GM18868 (cell line): ENCODE measurements at regions not wholly inside any gene's neighbourhood (a gene's known extent, or its start where the extent isn't known, plus 50 kb on each side); places are given as distances from the start of the nearest gene placed in this dataset.

Source experiments
- ATAC-seq: cut with Tn5 transposase; IDR thresholded peaks from one replicate; pipeline ENCODE4 v1.9.1; 2021; ENCODE audit warnings: mild to moderate bottlenecking, moderate library complexity; ENCODE audit not compliant: unreplicated experiment

- no peak for ATAC-seq
Measured at GRCh38 chr22:48147404-48147803, 1385.0 kb downstream of the TBC1D22A start.

- no peak for ATAC-seq
Measured at GRCh38 chr22:48146426-48146825, 1384.0 kb downstream of the TBC1D22A start.

- no peak for ATAC-seq
Measured at GRCh38 chr22:48145738-48146137, 1383.3 kb downstream of the TBC1D22A start.

GRCh38 chr22:48144318-48144717, 1381.9 kb downstream of the TBC1D22A start:
- ATAC-seq = no peak

- no peak for ATAC-seq
Measured at GRCh38 chr22:48143856-48144255, 1381.4 kb downstream of the TBC1D22A start.

- no peak for ATAC-seq
Measured at GRCh38 chr22:48142388-48142787, 1379.9 kb downstream of the TBC1D22A start.

GRCh38 chr22:48141301-48141700, 1378.9 kb downstream of the TBC1D22A start:
- no peak for ATAC-seq

- no peak for ATAC-seq
Measured at GRCh38 chr22:48140261-48140813, 1377.9 kb downstream of the TBC1D22A start.

- ATAC-seq = no peak
Measured at GRCh38 chr22:48139776-48140175, 1377.3 kb downstream of the TBC1D22A start.

- ATAC-seq = no peak
Measured at GRCh38 chr22:48138855-48139254, 1376.4 kb downstream of the TBC1D22A start.

- ATAC-seq = no peak
Measured at GRCh38 chr22:48138427-48138826, 1376.0 kb downstream of the TBC1D22A start.

- ATAC-seq = no peak
Measured at GRCh38 chr22:48137640-48138039, 1375.2 kb downstream of the TBC1D22A start.

GRCh38 chr22:48135592-48135991, 1373.1 kb downstream of the TBC1D22A start:
- ATAC-seq = no peak

GRCh38 chr22:48125416-48125815, 1363.0 kb downstream of the TBC1D22A start:
- ATAC-seq = no peak

GRCh38 chr22:48121984-48122383, 1359.5 kb downstream of the TBC1D22A start:
- no peak for ATAC-seq

GRCh38 chr22:48118654-48119053, 1356.2 kb downstream of the TBC1D22A start:
- no peak for ATAC-seq

- no peak for ATAC-seq
Measured at GRCh38 chr22:48116871-48117270, 1354.4 kb downstream of the TBC1D22A start.

GRCh38 chr22:48112687-48113521, 1350.5 kb downstream of the TBC1D22A start:
- no peak for ATAC-seq

- ATAC-seq = no peak
Measured at GRCh38 chr22:48106715-48107259, 1344.3 kb downstream of the TBC1D22A start.

GRCh38 chr22:48106215-48106614, 1343.8 kb downstream of the TBC1D22A start:
- ATAC-seq = no peak

GRCh38 chr22:48105259-48105658, 1342.8 kb downstream of the TBC1D22A start:
- ATAC-seq = no peak

GRCh38 chr22:48104766-48105165, 1342.3 kb downstream of the TBC1D22A start:
- no peak for ATAC-seq
